ENCODE measurements at regions not wholly inside any gene's neighbourhood (a gene's known extent, or its start where the extent isn't known, plus 50 kb on each side); places are given as distances from the start of the nearest gene placed in this dataset.
"Not testable (repeated sequence)": the region's sequence is repeated elsewhere in the genome, so short reads cannot be mapped to it uniquely, and the experiment has no call there.

GRCh38 chr22:40094485-40094884 is 83.2 kb upstream of the TNRC6B start:
- peak; percentile 11 for DNase-seq (ENCODE audit: low spot score)

- not testable (repeated sequence) for DNase-seq (ENCODE audit: low spot score)
These were observed 77.8 kb upstream of the TNRC6B start for GRCh38 chr22:40099887-40100286.

GRCh38 chr22:40105755-40106154 is 72.0 kb upstream of the TNRC6B start:
- DNase-seq (ENCODE audit: low spot score): no peak

GRCh38 chr22:40107244-40107643 is 70.5 kb upstream of the TNRC6B start:
- peak; percentile 20 for DNase-seq (ENCODE audit: low spot score)

GRCh38 chr22:40107851-40108378 is 69.8 kb upstream of the TNRC6B start:
- DNase-seq (ENCODE audit: low spot score): peak; percentile 14

GRCh38 chr22:40108396-40108795 is 69.3 kb upstream of the TNRC6B start:
- no peak for DNase-seq (ENCODE audit: low spot score)

- DNase-seq (ENCODE audit: low spot score): not testable (repeated sequence)
These were observed 68.8 kb upstream of the TNRC6B start for GRCh38 chr22:40108926-40109325.

GRCh38 chr22:40111451-40111850 is 66.3 kb upstream of the TNRC6B start:
- no peak for DNase-seq (ENCODE audit: low spot score)

- no peak for DNase-seq (ENCODE audit: low spot score)
These were observed 65.1 kb upstream of the TNRC6B start for GRCh38 chr22:40112595-40112994.

GRCh38 chr22:40113696-40114095 is 64.0 kb upstream of the TNRC6B start:
- no peak for DNase-seq (ENCODE audit: low spot score)

GRCh38 chr22:40114411-40114810 is 63.3 kb upstream of the TNRC6B start:
- no peak for DNase-seq (ENCODE audit: low spot score)

GRCh38 chr22:40116496-40117200 is 61.1 kb upstream of the TNRC6B start:
- peak; percentile 63 for DNase-seq (ENCODE audit: low spot score)

- no peak for DNase-seq (ENCODE audit: low spot score)
These were observed 58.7 kb upstream of the TNRC6B start for GRCh38 chr22:40118979-40119378.

GRCh38 chr22:40120848-40121247 is 56.9 kb upstream of the TNRC6B start:
- DNase-seq (ENCODE audit: low spot score): no peak

- DNase-seq (ENCODE audit: low spot score): no peak
These were observed 56.3 kb upstream of the TNRC6B start for GRCh38 chr22:40121461-40121860.

- DNase-seq (ENCODE audit: low spot score): no peak
These were observed 54.9 kb upstream of the TNRC6B start for GRCh38 chr22:40122792-40123191.

- DNase-seq (ENCODE audit: low spot score): no peak
These were observed 54.3 kb upstream of the TNRC6B start for GRCh38 chr22:40123387-40123786.
